SK-N-SH (cell line): ENCODE measurements at regions not wholly inside any gene's neighbourhood (a gene's known extent, or its start where the extent isn't known, plus 50 kb on each side); places are given as distances from the start of the nearest gene placed in this dataset.

Experiments used
- CTCF ChIA-PET: fragments of 300-600, 350-600 bp; formaldehyde crosslinking; extraction: SDS; loops from one replicate; lab custom pipeline; 2021; lab: Yijun Ruan, JAX
- POLR2A ChIA-PET: fragments of 350-600 bp; sonication (Branson Sonifier 250); formaldehyde crosslinking; extraction: SDS; loops from one replicate; lab custom pipeline; 2020; ENCODE audit warnings: antibody characterized with exemption, inconsistent platforms; lab: Yijun Ruan, JAX
- DNase-seq: peaks from one replicate; pipeline ENCODE4 v3.0.0; 2012
- H2AFZ ChIP-seq: fragments of 200-600 bp; sonication (generic); 2 replicates; pipeline ENCODE4 v1.8.1; 2016; ENCODE audit warnings: antibody characterized with exemption, mild to moderate bottlenecking, low read depth
- H3F3A ChIP-seq: fragments of 200-600 bp; sonication (generic); replicated peaks from 2 replicates; pipeline ENCODE3; 2016; ENCODE audit warnings: antibody characterized with exemption, mild to moderate bottlenecking; ENCODE audit not compliant: insufficient read depth
- H3K27ac ChIP-seq, 2 experiments: fragments of 200-500 bp in 1 of 2; fragments of 200-600 bp in 1 of 2; sonication (Bioruptor generic) in 1 of 2; sonication (generic), shearing (Covaris generic) in 1 of 2; 2 replicates each; pipeline versions ENCODE4 v1.5.1 to v1.6.1; 2014 to 2016; ENCODE audit warnings: low read depth in 2 of 2, inconsistent platforms in 1 of 2, low read length in 1 of 2, mild to moderate bottlenecking in 1 of 2, mixed read lengths in 1 of 2
- H3K27me3 ChIP-seq: fragments of 200-600 bp; sonication (generic), shearing (Covaris generic); 2 replicates; pipeline ENCODE4 v1.6.1; 2016; ENCODE audit warnings: mixed run types; ENCODE audit not compliant: insufficient read depth
- H3K36me3 ChIP-seq, 2 experiments: fragments of 200-500 bp in 1 of 2; fragments of 200-600 bp in 1 of 2; sonication (Bioruptor generic) in 1 of 2; sonication (generic) in 1 of 2; replicated peaks in 1 of 2; 2 replicates each; pipeline versions ENCODE3 to v1.5.1; 2014 to 2016; ENCODE audit warnings: low read length in 1 of 2, mild to moderate bottlenecking in 1 of 2; ENCODE audit not compliant: insufficient read depth in 2 of 2, control insufficient read depth in 1 of 2
- H3K4me1 ChIP-seq, 2 experiments: fragments of 200-500 bp in 1 of 2; fragments of 200-600 bp in 1 of 2; sonication (Bioruptor generic) in 1 of 2; sonication (generic), shearing (Covaris generic) in 1 of 2; 2 replicates each; pipeline versions ENCODE4 v1.5.1 to v1.6.1; 2014 to 2016; ENCODE audit warnings: low read depth in 1 of 2, low read length in 1 of 2, mixed run types in 1 of 2; ENCODE audit not compliant: insufficient read depth in 2 of 2, control insufficient read depth in 1 of 2
- H3K4me2 ChIP-seq: fragments of 200-600 bp; sonication (generic), shearing (Covaris generic); 2 replicates; pipeline ENCODE4 v1.6.1; 2017; ENCODE audit warnings: mixed run types
- H3K4me3 ChIP-seq, 2 experiments: fragments of 200-500 bp in 1 of 2; fragments of 200-600 bp in 1 of 2; sonication (Bioruptor generic) in 1 of 2; sonication (generic), shearing (Covaris generic) in 1 of 2; 2 replicates each; pipeline versions ENCODE4 v1.5.1 to v1.8.1; 2014 to 2016; ENCODE audit warnings: low read depth in 2 of 2, inconsistent platforms in 1 of 2, low read length in 1 of 2, mild to moderate bottlenecking in 1 of 2, mixed read lengths in 1 of 2, moderate library complexity in 1 of 2
- H3K79me2 ChIP-seq: fragments of 200-600 bp; sonication (generic); 2 replicates; pipeline ENCODE4 v1.8.1; 2017; ENCODE audit warnings: mild to moderate bottlenecking; ENCODE audit not compliant: insufficient read depth
- H3K9ac ChIP-seq: fragments of 200-600 bp; sonication (generic); 2 replicates; pipeline ENCODE4 v1.6.1; 2017; ENCODE audit warnings: mixed run types
- H3K9me2 ChIP-seq: fragments of 200-600 bp; sonication (generic); 2 replicates; pipeline ENCODE4 v1.6.1; 2017; ENCODE audit warnings: mixed run types
- H3K9me3 ChIP-seq: fragments of 200-600 bp; sonication (generic); 2 replicates; pipeline ENCODE4 v1.6.1; 2017; ENCODE audit warnings: mixed run types, mild to moderate bottlenecking, moderate library complexity
- H4K20me1 ChIP-seq: fragments of 200-600 bp; sonication (generic); 2 replicates; pipeline ENCODE4 v1.6.1; 2017; ENCODE audit warnings: mild to moderate bottlenecking, mixed run types; ENCODE audit not compliant: insufficient read depth
- CHD2 ChIP-seq: fragments of 150-350 bp; IDR thresholded peaks from 2 replicates; pipeline ENCODE4 v1.6.1; 2018; ENCODE audit warnings: low read length; ENCODE audit not compliant: partially characterized antibody
- CTCF ChIP-seq: fragments of 200-600 bp; sonication (generic); IDR thresholded peaks from 2 replicates; pipeline ENCODE4 v1.6.1; 2017; ENCODE audit warnings: antibody characterized with exemption, mild to moderate bottlenecking, moderate library complexity
- ELF1 ChIP-seq: IDR thresholded peaks from 2 replicates; pipeline ENCODE4 v1.4.0; 2012
- EP300 ChIP-seq, 2 experiments: IDR thresholded peaks; 2 replicates each; pipeline versions ENCODE4 v1.4.0 to v1.6.1; 2012; ENCODE audit warnings: borderline replicate concordance in 1 of 2, low read depth in 1 of 2, low read length in 1 of 2
- EZH2phosphoT487 ChIP-seq: fragments of 200-600 bp; sonication (generic); IDR thresholded peaks from 2 replicates; pipeline ENCODE4 v1.6.1; 2017; ENCODE audit warnings: low read depth, mixed run types, mild to moderate bottlenecking, antibody characterized with exemption, moderate library complexity, borderline replicate concordance
- FOSL2 ChIP-seq: IDR thresholded peaks from 2 replicates; pipeline ENCODE4 v1.4.0; 2012; ENCODE audit warnings: low read depth, mild to moderate bottlenecking, moderate library complexity, borderline replicate concordance
- FOXJ3 ChIP-seq: sonication (generic); formaldehyde crosslinking; IDR thresholded peaks from 2 replicates; pipeline ENCODE4 v1.5.1; 2020; ENCODE audit warnings: mild to moderate bottlenecking, missing genetic modification reagents
- FOXM1 ChIP-seq: IDR thresholded peaks from 2 replicates; pipeline ENCODE4 v1.4.0; 2012; ENCODE audit warnings: low read depth, mild to moderate bottlenecking
- JUND ChIP-seq: IDR thresholded peaks from 2 replicates; pipeline ENCODE4 v1.4.0; 2012
- MAX ChIP-seq: IDR thresholded peaks from 2 replicates; pipeline ENCODE4 v1.4.0; 2012; ENCODE audit warnings: low read depth
- MEF2A ChIP-seq: IDR thresholded peaks from 2 replicates; pipeline ENCODE4 v1.4.0; 2012; ENCODE audit warnings: low read depth, borderline replicate concordance
- NRF1 ChIP-seq: IDR thresholded peaks from 2 replicates; pipeline ENCODE4 v1.6.1; 2012; ENCODE audit warnings: low read depth, mild to moderate bottlenecking, low read length
- PBX3 ChIP-seq: IDR thresholded peaks from 2 replicates; pipeline ENCODE4; 2012
- POLR2AphosphoS5 ChIP-seq: IDR thresholded peaks from 2 replicates; pipeline ENCODE4 v1.6.1; 2012; ENCODE audit warnings: low read depth, low read length
- RAD21 ChIP-seq: IDR thresholded peaks from 2 replicates; pipeline ENCODE4 v1.6.1; 2012; ENCODE audit warnings: mild to moderate bottlenecking, low read length
- RCOR1 ChIP-seq: fragments of 150-350 bp; IDR thresholded peaks from 2 replicates; pipeline ENCODE4 v1.6.1; 2017; ENCODE audit warnings: antibody characterized with exemption, low read length
- RXRA ChIP-seq: IDR thresholded peaks from 2 replicates; pipeline ENCODE4 v1.4.0; 2012; ENCODE audit warnings: low read depth, mild to moderate bottlenecking, borderline replicate concordance
- SMC3 ChIP-seq: IDR thresholded peaks from 2 replicates; pipeline ENCODE4 v1.6.1; 2012; ENCODE audit warnings: low read depth, low read length, improper control_type of control experiment
- TAF1 ChIP-seq: IDR thresholded peaks from 2 replicates; pipeline ENCODE4 v1.6.1; 2012; ENCODE audit warnings: low read depth, mild to moderate bottlenecking, low read length, moderate library complexity, borderline replicate concordance
- USF2 ChIP-seq: fragments of 150-350 bp; IDR thresholded peaks from 2 replicates; pipeline ENCODE4 v1.6.1; 2017; ENCODE audit warnings: antibody characterized with exemption, low read length, low read depth, borderline replicate concordance
- YY1 ChIP-seq: IDR thresholded peaks from 2 replicates; pipeline ENCODE4 v1.4.0; 2012; ENCODE audit warnings: low read depth, mild to moderate bottlenecking
- ZBTB33 ChIP-seq: IDR thresholded peaks from 2 replicates; pipeline ENCODE4 v1.4.0; 2012; ENCODE audit warnings: low read depth, borderline replicate concordance
- WGBS: methylation state at CpG from one replicate; pipeline ENCODE4 v1.1.6; 2017; ENCODE audit warnings: low lambda C conversion rate; 5-methylcytosine and 5-hydroxymethylcytosine counted together

GRCh38 chr17:77887110-77887463 is 71.4 kb upstream of the TNRC6C start:
- no peaks in the 10 kb centered on the region for H3K9me2 ChIP-seq
- DNase-seq = no peak
- H3K9me3 ChIP-seq = no peaks in the 10 kb centered on the region
- peaks cover 1 to 38% of the 10 kb centered on the region in 2 experiments for H3K4me1 ChIP-seq
- H3F3A ChIP-seq = no peaks in the 10 kb centered on the region
- no peak overlapping the region for H3K9ac ChIP-seq
- H3K27me3 ChIP-seq = peaks cover 6% of the 10 kb centered on the region; the same call in 1 of the 2 replicates
- no peak overlapping the region for H3K4me3 ChIP-seq
- no peak overlapping the region for H3K27ac ChIP-seq
- H2AFZ ChIP-seq = no peak overlapping the region
- H3K79me2 ChIP-seq = no peaks in the 10 kb centered on the region
- ChIA-PET CTCF (interaction anchor here (1.1 to 1.5 kb wide), 3 partner anchors 41 to 132 kb away, joined by 3 to 5 read pairs (median 4); no protein-coding TSS in a partner anchor), POLR2A (interaction anchor here (1.4 kb wide), 1 partner anchor 71 kb away, joined by 8 read pairs; the partner anchor contains the start of gene TNRC6C)
- TF ChIP-seq NRF1 (no peak), EP300 (IDR thresholded peaks at IDR 0.05; ENCODE audit: borderline replicate concordance in 1 of 2, low read depth in 1 of 2, low read length in 1 of 2) (no peak), CHD2 (no peak), FOXM1 (no peak), YY1 (no peak), TAF1 (no peak), FOSL2 (no peak), FOXJ3 (CRISPR knock-in tag) (no peak), RCOR1 (no peak), MEF2A (no peak), RAD21 (no peak), EZH2phosphoT487 (no peak)
- no peaks in the 10 kb centered on the region for H3K36me3 ChIP-seq
- H4K20me1 ChIP-seq = no peaks in the 10 kb centered on the region
- no peak overlapping the region for H3K4me2 ChIP-seq
- 70% methylated on average over 4 of the region's 4 CpGs for WGBS

- DNase-seq = no peak
- H3K36me3 ChIP-seq = no peaks in the 10 kb centered on the region
- 81% methylated on average over 44 of the region's 44 CpGs for WGBS
- H3K27ac ChIP-seq = no peak overlapping the region
- ChIA-PET CTCF (interaction anchor here (0.7 to 2.0 kb wide), 4 partner anchors 13 to 131 kb away, joined by 3 to 4 read pairs (median 3); no protein-coding TSS in a partner anchor), POLR2A (interaction anchor here (1.0 kb wide), 1 partner anchor 197 kb away, joined by 3 read pairs; no protein-coding TSS in a partner anchor)
- peaks cover 0 to 32% of the 10 kb centered on the region in 2 experiments; a peak in 2 of 4 replicates for H3K4me1 ChIP-seq
- H3K9me3 ChIP-seq = no peaks in the 10 kb centered on the region
- no peaks in the 10 kb centered on the region for H3K9me2 ChIP-seq
- H3K27me3 ChIP-seq = peaks cover 6% of the 10 kb centered on the region; the same call in 1 of the 2 replicates
- no peaks in the 10 kb centered on the region for H3K79me2 ChIP-seq
- no peaks in the 10 kb centered on the region for H4K20me1 ChIP-seq
- H3K4me3 ChIP-seq = no peak overlapping the region
- no peak overlapping the region for H3K4me2 ChIP-seq
- H2AFZ ChIP-seq = no peak overlapping the region
- H3K9ac ChIP-seq = no peak overlapping the region
- no peaks in the 10 kb centered on the region for H3F3A ChIP-seq
- TF ChIP-seq USF2 (no peak), PBX3 (no peak), FOXM1 (no peak), JUND (no peak), NRF1 (no peak), ELF1 (no peak), RXRA (no peak), ZBTB33 (no peak), YY1 (no peak), POLR2AphosphoS5 (no peak), SMC3 (no peak), CTCF (no peak), MAX (no peak)
Observed at GRCh38 chr17:77887464-77888241, 70.8 kb upstream of the TNRC6C start.
